Natural killer cell (primary cell): ENCODE measurements at regions not wholly inside any gene's neighbourhood (a gene's known extent, or its start where the extent isn't known, plus 50 kb on each side); places are given as distances from the start of the nearest gene placed in this dataset.

Experiments
- ATAC-seq, 3 donors: fragments of 150-1000 bp in 2 of 3; fragments of 200-7000 bp in 1 of 3; cut with Tn5 transposase; 1 replicate in 1 of 3; 2 replicates in 2 of 3; pipeline ENCODE4 v1.10.0; 2021; ENCODE audit warnings: mild to moderate bottlenecking in 2 of 3, moderate library complexity in 2 of 3
- DNase-seq, 2 donors: peaks; one replicate each; pipeline versions ENCODE4 v3.0.0 to v3.0.0-alpha.2; 2013 to 2021; ENCODE audit warnings: mixed read lengths in 1 of 2
- H3K27ac ChIP-seq: one replicate; pipeline ENCODE4 v1.5.1; 2013; ENCODE audit warnings: mild to moderate bottlenecking, low read length
- H3K27me3 ChIP-seq: one replicate; pipeline ENCODE4 v1.6.1; 2013; ENCODE audit warnings: low read length; ENCODE audit not compliant: control insufficient read depth, insufficient read depth
- H3K36me3 ChIP-seq: one replicate; pipeline ENCODE4 v1.6.1; 2013; ENCODE audit warnings: low read length; ENCODE audit not compliant: control insufficient read depth, insufficient read depth
- H3K4me1 ChIP-seq: one replicate; pipeline ENCODE4 v1.6.1; 2013; ENCODE audit warnings: low read length; ENCODE audit not compliant: control insufficient read depth, insufficient read depth
- H3K4me3 ChIP-seq: one replicate; pipeline ENCODE4 v1.5.1; 2013; ENCODE audit warnings: low read length
- H3K9me3 ChIP-seq: one replicate; pipeline ENCODE4 v1.6.1; 2013; ENCODE audit warnings: low read length; ENCODE audit not compliant: control insufficient read depth, insufficient read depth
- H3K27ac Mint-ChIP-seq, 2 donors: one replicate each; pipeline ENCODE4 v1.8.0; 2022; ENCODE audit warnings: mild to moderate bottlenecking in 2 of 2, mixed read lengths in 2 of 2, moderate library complexity in 1 of 2
- H3K27me3 Mint-ChIP-seq, 2 donors: one replicate each; pipeline ENCODE4 v1.8.0; 2022; ENCODE audit warnings: low read depth in 2 of 2, mixed read lengths in 2 of 2
- H3K36me3 Mint-ChIP-seq: one replicate; pipeline ENCODE4 v1.8.0; 2022; ENCODE audit warnings: mixed read lengths
- H3K4me1 Mint-ChIP-seq, 2 donors: one replicate each; pipeline ENCODE4 v1.8.0; 2022; ENCODE audit warnings: mixed read lengths in 2 of 2
- H3K4me3 Mint-ChIP-seq: one replicate; pipeline ENCODE4 v1.8.0; 2022; ENCODE audit warnings: mild to moderate bottlenecking, moderate library complexity, mixed read lengths
- H3K9me3 Mint-ChIP-seq, 2 donors: one replicate each; pipeline ENCODE4 v1.8.0; 2022; ENCODE audit warnings: mixed read lengths in 2 of 2
- WGBS: methylation state at CpG from one replicate; pipeline ENCODE4 v1.1.7; 2013; ENCODE audit warnings: missing lambda C conversion rate; ENCODE audit not compliant: insufficient coverage; 5-methylcytosine and 5-hydroxymethylcytosine counted together
- intact Hi-C: fragments of 100-400 bp; cut with micrococcal nuclease; formaldehyde crosslinking; loops from one replicate; pipeline ENCODE4 v1.14.2; 2022
- TF ChIP-seq, protein P1 (sequence below): fragments of 200-600 bp; IDR thresholded peaks from one replicate; pipeline ENCODE4 v1.8.0; 2022; ENCODE audit warnings: antibody characterized with exemption

DNA sequence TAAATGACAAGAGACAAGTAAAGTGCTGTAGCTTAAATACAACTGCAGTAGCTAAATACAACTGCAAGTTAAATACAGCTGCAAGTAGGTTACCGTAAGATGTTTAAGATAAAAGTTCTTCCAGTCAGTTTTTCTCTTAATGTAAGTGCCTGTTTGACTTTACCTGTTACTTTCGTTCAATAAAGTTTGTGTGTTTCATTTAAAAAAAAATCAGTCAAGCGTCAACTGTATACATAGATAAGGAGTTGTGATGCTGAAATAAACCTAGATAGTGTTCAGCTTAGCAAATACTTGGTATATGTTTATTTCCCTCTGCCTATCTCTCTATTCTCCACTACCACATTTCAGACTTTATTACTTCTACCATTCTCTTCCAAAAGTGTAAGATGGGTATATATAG lies 221.2 kb downstream of the NR2F2 start:
- DNase-seq (no peak), ATAC-seq (no peak)
- intact Hi-C loops, result no loop called here
- Histone ChIP-seq H3K4me1 (no peaks in the 10 kb centered on the region), H3K9me3 (no peaks in the 10 kb centered on the region), H3K4me3 (no peak overlapping the region), H3K27ac (no peak overlapping the region), H3K36me3 (no peaks in the 10 kb centered on the region), H3K27me3 (no peaks in the 10 kb centered on the region)
- H3K36me3 Mint-ChIP-seq, result no peaks in the 10 kb centered on the region
- no peaks in the 10 kb centered on the region for H3K4me1 Mint-ChIP-seq
- H3K9me3 Mint-ChIP-seq, result peaks cover 2 to 4% of the 10 kb centered on the region in 2 donors
- 63% methylated on average over 1 of the region's 3 CpGs for WGBS
- no peak overlapping the region for H3K27ac Mint-ChIP-seq
- TF ChIP-seq, protein P1, sequence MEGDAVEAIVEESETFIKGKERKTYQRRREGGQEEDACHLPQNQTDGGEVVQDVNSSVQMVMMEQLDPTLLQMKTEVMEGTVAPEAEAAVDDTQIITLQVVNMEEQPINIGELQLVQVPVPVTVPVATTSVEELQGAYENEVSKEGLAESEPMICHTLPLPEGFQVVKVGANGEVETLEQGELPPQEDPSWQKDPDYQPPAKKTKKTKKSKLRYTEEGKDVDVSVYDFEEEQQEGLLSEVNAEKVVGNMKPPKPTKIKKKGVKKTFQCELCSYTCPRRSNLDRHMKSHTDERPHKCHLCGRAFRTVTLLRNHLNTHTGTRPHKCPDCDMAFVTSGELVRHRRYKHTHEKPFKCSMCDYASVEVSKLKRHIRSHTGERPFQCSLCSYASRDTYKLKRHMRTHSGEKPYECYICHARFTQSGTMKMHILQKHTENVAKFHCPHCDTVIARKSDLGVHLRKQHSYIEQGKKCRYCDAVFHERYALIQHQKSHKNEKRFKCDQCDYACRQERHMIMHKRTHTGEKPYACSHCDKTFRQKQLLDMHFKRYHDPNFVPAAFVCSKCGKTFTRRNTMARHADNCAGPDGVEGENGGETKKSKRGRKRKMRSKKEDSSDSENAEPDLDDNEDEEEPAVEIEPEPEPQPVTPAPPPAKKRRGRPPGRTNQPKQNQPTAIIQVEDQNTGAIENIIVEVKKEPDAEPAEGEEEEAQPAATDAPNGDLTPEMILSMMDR, result no peak
- H3K4me3 Mint-ChIP-seq, result no peak overlapping the region
- H3K27me3 Mint-ChIP-seq, result peaks cover 0 to 3% of the 10 kb centered on the region in 2 donors

- Mint-ChIP-seq H3K27me3 (peaks cover 0 to 3% of the 10 kb centered on the region in 2 donors), H3K36me3 (no peaks in the 10 kb centered on the region), H3K4me1 (no peaks in the 10 kb centered on the region), H3K9me3 (peaks cover 2 to 4% of the 10 kb centered on the region in 2 donors), H3K27ac (no peak overlapping the region), H3K4me3 (no peak overlapping the region)
- no peak for ATAC-seq
- Histone ChIP-seq H3K9me3 (no peaks in the 10 kb centered on the region), H3K4me1 (no peaks in the 10 kb centered on the region), H3K27me3 (no peaks in the 10 kb centered on the region), H3K36me3 (no peaks in the 10 kb centered on the region), H3K27ac (no peak overlapping the region), H3K4me3 (no peak overlapping the region)
- intact Hi-C loops, result no loop called here
- 88% methylated on average over 4 of the region's 4 CpGs for WGBS
- no peak for DNase-seq
- TF ChIP-seq, protein P1, result no peak
These were observed 222.5 kb downstream of the NR2F2 start for GRCh38 chr15:96553006-96553405.

- no peaks in the 10 kb centered on the region for H3K36me3 ChIP-seq
- ATAC-seq, result no peak
- peaks cover 2 to 4% of the 10 kb centered on the region in 2 donors for H3K9me3 Mint-ChIP-seq
- no peak overlapping the region for H3K4me3 ChIP-seq
- H3K9me3 ChIP-seq, result no peaks in the 10 kb centered on the region
- H3K4me3 Mint-ChIP-seq, result no peak overlapping the region
- H3K27me3 Mint-ChIP-seq, result peaks cover 0 to 3% of the 10 kb centered on the region in 2 donors
- no peaks in the 10 kb centered on the region for H3K4me1 Mint-ChIP-seq
- H3K4me1 ChIP-seq, result no peaks in the 10 kb centered on the region
- no peak overlapping the region for H3K27ac Mint-ChIP-seq
- no peak for DNase-seq
- no peaks in the 10 kb centered on the region for H3K36me3 Mint-ChIP-seq
- no peak overlapping the region for H3K27ac ChIP-seq
- no peaks in the 10 kb centered on the region for H3K27me3 ChIP-seq
- TF ChIP-seq, protein P1, result no peak
- intact Hi-C loops, result no loop called here
- WGBS, result 89% methylated on average over 3 of the region's 5 CpGs
These were observed 223.0 kb downstream of the NR2F2 start for GRCh38 chr15:96553451-96553850.

DNA sequence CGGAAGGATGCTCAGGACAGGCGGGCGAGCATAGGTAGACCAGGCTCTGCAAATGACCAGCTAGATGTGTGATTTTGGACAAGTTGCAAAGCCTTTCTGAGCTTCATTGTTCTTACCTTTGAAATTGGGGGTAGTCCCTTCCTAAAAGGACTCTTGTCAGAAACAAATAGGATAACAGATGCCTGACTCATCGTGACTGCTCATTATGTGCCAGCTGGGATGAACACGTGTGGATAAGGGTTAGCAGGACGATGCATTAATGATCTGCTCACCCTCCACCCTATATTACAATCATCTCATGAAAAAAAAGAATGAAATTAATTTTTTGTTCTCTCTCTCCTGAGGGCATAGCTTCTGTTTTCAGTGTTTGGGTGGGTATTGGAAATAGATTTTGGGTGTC lies 223.4 kb downstream of the NR2F2 start:
- ATAC-seq (no peak), DNase-seq (no peak)
- Histone ChIP-seq H3K4me3 (no peak overlapping the region), H3K36me3 (no peaks in the 10 kb centered on the region), H3K27ac (no peak overlapping the region), H3K9me3 (no peaks in the 10 kb centered on the region), H3K4me1 (no peaks in the 10 kb centered on the region), H3K27me3 (no peaks in the 10 kb centered on the region)
- no peak overlapping the region for H3K27ac Mint-ChIP-seq
- peaks cover 2 to 4% of the 10 kb centered on the region in 2 donors for H3K9me3 Mint-ChIP-seq
- H3K4me3 Mint-ChIP-seq, result no peak overlapping the region
- H3K36me3 Mint-ChIP-seq, result no peaks in the 10 kb centered on the region
- WGBS, result 81% methylated on average over 6 of the region's 6 CpGs
- H3K4me1 Mint-ChIP-seq, result no peaks in the 10 kb centered on the region
- intact Hi-C loops, result no loop called here
- TF ChIP-seq, protein P1, result no peak
- H3K27me3 Mint-ChIP-seq, result peaks cover 0 to 3% of the 10 kb centered on the region in 2 donors
